SK-N-SH treated with all-trans-retinoic acid at 6 μM for 48 hours (cell line): ENCODE measurements at regions not wholly inside any gene's neighbourhood (a gene's known extent, or its start where the extent isn't known, plus 50 kb on each side); places are given as distances from the start of the nearest gene placed in this dataset.

Experiments used
- CSRNP3 ChIP-seq: fragments of 250-450 bp; sonication (Bioruptor Pico); IDR thresholded peaks from 2 replicates; pipeline ENCODE4 v1.5.1; 2021; ENCODE audit warnings: mild to moderate bottlenecking, moderate library complexity
- ISL1 ChIP-seq: fragments of 250-450 bp; sonication (Bioruptor Pico); IDR thresholded peaks from 2 replicates; pipeline ENCODE4 v2.1.2; 2022; ENCODE audit warnings: mild to moderate bottlenecking, moderate library complexity
- PPARA ChIP-seq: fragments of 250-450 bp; sonication (Bioruptor Pico); IDR thresholded peaks from 2 replicates; pipeline ENCODE4 v1.5.0; 2020; ENCODE audit warnings: mild to moderate bottlenecking, borderline replicate concordance
- RARB ChIP-seq: fragments of 250-450 bp; sonication (Bioruptor Pico); IDR thresholded peaks from 2 replicates; pipeline ENCODE4 v1.8.0; 2021; ENCODE audit warnings: mild to moderate bottlenecking, moderate library complexity
- ZFP3 ChIP-seq: fragments of 250-450 bp; sonication (Bioruptor Pico); IDR thresholded peaks from 2 replicates; pipeline ENCODE4 v1.5.0; 2020; ENCODE audit warnings: mild to moderate bottlenecking, moderate library complexity

- TF ChIP-seq PPARA (CRISPR knock-in tag) (no peak), ZFP3 (CRISPR knock-in tag) (no peak), CSRNP3 (CRISPR knock-in tag) (no peak), RARB (no peak), ISL1 (CRISPR knock-in tag) (no peak)
These were observed 151.8 kb downstream of the SMC2 start for GRCh38 chr9:104245925-104246324.
